ENCODE measurements at regions not wholly inside any gene's neighbourhood (a gene's known extent, or its start where the extent isn't known, plus 50 kb on each side); places are given as distances from the start of the nearest gene placed in this dataset.

- TF ChIP-seq CTCF (IDR thresholded peaks at IDR 0.05): no peak
- TF ChIP-seq POLR2A (IDR thresholded peaks at IDR 0.05): no peak
Observed at GRCh38 chr4:148831945-148832344, 389.7 kb upstream of the NR3C2 start.
